ENCODE measurements at regions not wholly inside any gene's neighbourhood (a gene's known extent, or its start where the extent isn't known, plus 50 kb on each side); places are given as distances from the start of the nearest gene placed in this dataset.
A peak's percentile ranks its signal among the peaks of the same experiment; 100 is the strongest.

- Histone ChIP-seq H3K4me1 (peaks cover 12% of the 10 kb centered on the region), H3K9me3 (no peaks in the 10 kb centered on the region), H3K27ac (peak overlapping the region in 1 of 2 donors; percentile 34), H3K27me3 (no peaks in the 10 kb centered on the region), H3K36me3 (ENCODE audit: low read depth, missing control alignments) (no peaks in the 10 kb centered on the region), H3K4me3 (no peak overlapping the region)
- WGBS, 2 donors, result 56 to 63% methylated on average over 4 of the region's 4 CpGs
- intact Hi-C loops (cut with DNase I; ENCODE audit: low total_unique reads), result no loop called here
- peak; percentile 42 for DNase-seq
- TF ChIP-seq CTCF (IDR thresholded peaks at IDR 0.05) (no peak), POLR2A (IDR thresholded peaks at IDR 0.05) (no peak)
These were observed 196.5 kb downstream of the GADD45G start for GRCh38 chr9:89801341-89801740.

GRCh38 chr9:89801742-89802670 lies 197.2 kb downstream of the GADD45G start:
- Histone ChIP-seq H3K4me3 (no peak overlapping the region), H3K27me3 (no peaks in the 10 kb centered on the region), H3K4me1 (peaks cover 12% of the 10 kb centered on the region), H3K27ac (peak overlapping the region in 1 of 2 donors; percentile 34), H3K9me3 (no peaks in the 10 kb centered on the region), H3K36me3 (ENCODE audit: low read depth, missing control alignments) (no peaks in the 10 kb centered on the region)
- intact Hi-C loops (cut with DNase I; ENCODE audit: low total_unique reads), result no loop called here
- WGBS, 2 donors, result 44 to 51% methylated on average over 13 of the region's 13 CpGs
- TF ChIP-seq CTCF (IDR thresholded peaks at IDR 0.05) (no peak), POLR2A (IDR thresholded peaks at IDR 0.05) (no peak)
- no peak for DNase-seq

GRCh38 chr9:89802781-89803355 lies 198.1 kb downstream of the GADD45G start:
- Histone ChIP-seq H3K9me3 (no peaks in the 10 kb centered on the region), H3K4me1 (peaks cover 14% of the 10 kb centered on the region), H3K27ac (no peak overlapping the region), H3K27me3 (no peaks in the 10 kb centered on the region), H3K36me3 (ENCODE audit: low read depth, missing control alignments) (no peaks in the 10 kb centered on the region), H3K4me3 (no peak overlapping the region)
- WGBS, 2 donors, result 56 to 67% methylated on average over 5 to 8 of the region's 8 CpGs
- no peak for TF ChIP-seq POLR2A (IDR thresholded peaks at IDR 0.05)
- TF ChIP-seq CTCF (IDR thresholded peaks at IDR 0.05), result no peak
- no peak for DNase-seq
- intact Hi-C loops (cut with DNase I; ENCODE audit: low total_unique reads), result no loop called here

- 87 to 94% methylated on average over 7 of the region's 7 CpGs for WGBS, 2 donors
- H3K4me1 ChIP-seq, result peaks cover 19% of the 10 kb centered on the region
- TF ChIP-seq CTCF (IDR thresholded peaks at IDR 0.05) (no peak), POLR2A (IDR thresholded peaks at IDR 0.05) (no peak)
- intact Hi-C loops (cut with DNase I; ENCODE audit: low total_unique reads), result no loop called here
- no peaks in the 10 kb centered on the region for H3K27me3 ChIP-seq
- no peak overlapping the region for H3K27ac ChIP-seq
- no peaks in the 10 kb centered on the region for H3K36me3 ChIP-seq (ENCODE audit: low read depth, missing control alignments)
- H3K4me3 ChIP-seq, result no peak overlapping the region
- no peaks in the 10 kb centered on the region for H3K9me3 ChIP-seq
- no peak for DNase-seq
These were observed 198.6 kb downstream of the GADD45G start for GRCh38 chr9:89803403-89803802.

All from testis (tissue), 2 donors.